HepG2 (cell line): ENCODE measurements at regions not wholly inside any gene's neighbourhood (a gene's known extent, or its start where the extent isn't known, plus 50 kb on each side); places are given as distances from the start of the nearest gene placed in this dataset.
A peak's percentile ranks its signal among the peaks of the same experiment; 100 is the strongest.

ENCODE experiments used
- ATAC-seq: fragments of 200-7000 bp; cut with Tn5 transposase; 3 replicates; pipeline ENCODE4 v1.9.1; 2020; ENCODE audit warnings: mild to moderate bottlenecking, moderate library complexity
- BruUV-seq: library from RNA; stranded (reverse); fragments of 400-500 nt; replicated peaks from 2 replicates; lab custom pipeline; 2021; lab: Mats Ljungman, UMichigan
- CTCF ChIA-PET: fragments of 300-600 bp; formaldehyde crosslinking; extraction: SDS; loops from one replicate; lab custom pipeline; 2021; ENCODE audit warnings: low total read pairs, inconsistent platforms, low intra/inter-chr PET ratio; lab: Yijun Ruan, JAX
- POLR2A ChIA-PET: fragments of 350-600 bp; sonication (Branson Sonifier 250); formaldehyde crosslinking; loops from one replicate; lab custom pipeline; 2020; ENCODE audit warnings: antibody characterized with exemption, inconsistent platforms; lab: Yijun Ruan, JAX
- DNase-seq: peaks from one replicate; pipeline ENCODE4 v3.0.0-alpha.2; 2015; ENCODE audit warnings: low spot score
- FAIRE-seq: peaks from 3 replicates; lab custom pipeline; 2011; peaks lifted over from hg19 to GRCh38; lab: Jason Lieb, UNC
- H2AFZ ChIP-seq: one replicate; pipeline ENCODE4 v1.6.1; 2011; ENCODE audit warnings: low read length, inconsistent platforms
- H3K27ac ChIP-seq: fragments of 300-600 bp; 3 replicates; pipeline ENCODE4 v1.8.0; 2011; ENCODE audit warnings: mixed run types, mild to moderate bottlenecking, mixed read lengths, low read length, inconsistent platforms; ENCODE audit not compliant: insufficient read depth; ENCODE audit errors: extremely low read length
- H3K27me3 ChIP-seq, 2 experiments: fragments of 200-600 bp in 1 of 2; 2 replicates in 1 of 2; 3 replicates in 1 of 2; pipeline versions ENCODE4 v1.6.0 to v1.8.0; 2011; ENCODE audit warnings: low read length in 2 of 2, mild to moderate bottlenecking in 2 of 2, moderate library complexity in 2 of 2, inconsistent platforms in 1 of 2; ENCODE audit not compliant: insufficient read depth in 2 of 2, control insufficient read depth in 1 of 2
- H3K36me3 ChIP-seq, 2 experiments: fragments of 200-600 bp in 1 of 2; replicated peaks in 1 of 2; 2 replicates in 1 of 2; 3 replicates in 1 of 2; pipeline versions ENCODE4 v1.5.1 to v1.8.0; 2011; ENCODE audit warnings: low read length in 2 of 2, inconsistent platforms in 1 of 2; ENCODE audit not compliant: insufficient read depth in 2 of 2, control insufficient read depth in 1 of 2
- H3K4me1 ChIP-seq: 2 replicates; pipeline ENCODE4 v1.5.1; 2012; ENCODE audit warnings: low read length, inconsistent platforms; ENCODE audit not compliant: insufficient read depth
- H3K4me2 ChIP-seq: 2 replicates; pipeline ENCODE4 v1.6.0; 2011; ENCODE audit warnings: low read depth, low read length, inconsistent platforms
- H3K4me3 ChIP-seq, 3 experiments: fragments of 200-600 bp in 1 of 3; sonication (generic), shearing (Covaris generic) in 1 of 3; replicated peaks in 1 of 3; 2 replicates each; pipeline ENCODE4 v1.5.1; 2011 to 2016; ENCODE audit warnings: low read length in 3 of 3, inconsistent platforms in 2 of 3, low read depth in 2 of 3, mild to moderate bottlenecking in 2 of 3, control low read depth in 1 of 3, mixed read lengths in 1 of 3; ENCODE audit not compliant: insufficient read depth in 1 of 3
- H3K79me2 ChIP-seq: one replicate; pipeline ENCODE4 v1.6.1; 2011; ENCODE audit warnings: low read length, inconsistent platforms; ENCODE audit not compliant: insufficient read depth
- H3K9ac ChIP-seq: 2 replicates; pipeline ENCODE4 v1.6.0; 2011; ENCODE audit warnings: mild to moderate bottlenecking, low read depth, low read length, inconsistent platforms; ENCODE audit not compliant: insufficient read depth
- H3K9me3 ChIP-seq: 2 replicates; pipeline ENCODE4 v1.5.1; 2012; ENCODE audit warnings: mild to moderate bottlenecking, low read length
- H4K20me1 ChIP-seq: 2 replicates; pipeline ENCODE4 v1.6.0; 2011; ENCODE audit warnings: inconsistent platforms, mild to moderate bottlenecking, low read length, moderate library complexity; ENCODE audit not compliant: insufficient read depth
- GFI1 ChIP-seq: sonication (generic); formaldehyde crosslinking; IDR thresholded peaks from 2 replicates; pipeline ENCODE4 v1.5.0; 2020; ENCODE audit warnings: missing genetic modification reagents, mild to moderate bottlenecking, borderline replicate concordance
- HNF4A ChIP-seq: sonication (generic); formaldehyde crosslinking; IDR thresholded peaks from 2 replicates; pipeline ENCODE4 v1.4.0; 2020; ENCODE audit warnings: missing genetic modification reagents
- HNF4G ChIP-seq, 2 experiments: sonication (generic) in 1 of 2; formaldehyde crosslinking in 1 of 2; IDR thresholded peaks; 2 replicates each; pipeline versions ENCODE4 v1.4.0 to v1.6.1; 2011 to 2020; ENCODE audit warnings: borderline replicate concordance in 2 of 2, low read depth in 2 of 2, mild to moderate bottlenecking in 2 of 2, low read length in 1 of 2, missing genetic modification reagents in 1 of 2, moderate library complexity in 1 of 2
- HNRNPL ChIP-seq: fragments of 200-400 bp; formaldehyde crosslinking; IDR thresholded peaks from 2 replicates; pipeline ENCODE4 v1.6.1; 2017; ENCODE audit warnings: mild to moderate bottlenecking, low read depth, low read length
- SOX13 ChIP-seq, 3 experiments: fragments of 450-650 bp in 1 of 3; sonication (generic) in 1 of 3; formaldehyde crosslinking in 1 of 3; IDR thresholded peaks in 2 of 3; conservative IDR thresholded peaks in 1 of 3; 2 replicates each; pipeline versions ENCODE4 v1.5.0 to v1.6.1; 2016 to 2020; ENCODE audit warnings: antibody characterized with exemption in 1 of 3, mild to moderate bottlenecking in 1 of 3, missing compliant biosample characterization in 1 of 3, missing genetic modification reagents in 1 of 3, moderate library complexity in 1 of 3
- U2AF1 ChIP-seq: fragments of 200-400 bp; formaldehyde crosslinking; optimal IDR thresholded peaks from 2 replicates; pipeline ENCODE3; 2017; ENCODE audit warnings: mild to moderate bottlenecking, low read depth, low read length
- ZNF563 ChIP-seq: sonication (generic); formaldehyde crosslinking; IDR thresholded peaks from 2 replicates; pipeline ENCODE4 v1.8.0; 2022; ENCODE audit warnings: mild to moderate bottlenecking, moderate library complexity, missing genetic modification reagents
- WGBS: methylation state at CpG from one replicate; pipeline ENCODE4 v1.1.6; 2017; ENCODE audit warnings: low lambda C conversion rate; 5-methylcytosine and 5-hydroxymethylcytosine counted together
- in situ Hi-C: cut with HindIII; loops from 2 replicates; pipeline ENCODE4 v1.10.0; 2017; ENCODE audit warnings: low pct_unique_long_range_greater_than_20kb; ENCODE audit not compliant: extremely low pct_ligation_motif_present
- intact Hi-C: fragments of 100-400 bp; cut with micrococcal nuclease; formaldehyde crosslinking; loops from one replicate; pipeline ENCODE4 v1.10.0; 2022; ENCODE audit not compliant: unreplicated experiment
- TF ChIP-seq, protein P1 (sequence below): sonication (generic); formaldehyde crosslinking; IDR thresholded peaks from 2 replicates; pipeline ENCODE4 v1.4.0; 2020; ENCODE audit warnings: missing genetic modification reagents
- TF ChIP-seq, protein P2 (sequence below): sonication (generic); formaldehyde crosslinking; IDR thresholded peaks from 2 replicates; pipeline ENCODE4 v1.5.0; 2020; ENCODE audit warnings: mild to moderate bottlenecking, low read depth, missing genetic modification reagents, borderline replicate concordance

DNA sequence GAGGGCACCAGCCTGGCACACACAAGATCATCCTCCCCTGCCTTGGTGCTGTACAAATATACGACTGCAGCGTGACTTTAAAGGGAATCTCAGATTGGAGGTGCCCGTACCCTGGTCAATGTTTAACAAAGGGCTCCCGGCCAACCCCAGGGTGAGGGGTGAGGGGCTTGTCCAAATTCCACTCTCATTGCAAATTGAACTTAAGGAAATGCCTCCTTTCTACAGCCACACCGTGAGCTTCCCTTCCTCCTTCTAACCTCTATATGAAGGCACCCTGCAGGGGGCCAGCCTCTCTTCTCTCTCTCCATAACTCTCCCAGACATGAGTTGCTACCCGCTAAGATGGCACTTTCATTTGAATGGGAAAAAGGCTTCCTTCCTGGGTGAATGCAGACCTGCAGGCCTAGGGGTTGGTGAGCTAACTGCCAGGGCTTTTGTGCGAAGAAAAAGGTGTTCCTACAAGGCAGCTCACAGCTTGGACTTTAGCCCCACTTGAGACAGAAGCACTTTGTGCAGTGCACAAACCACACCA, 76.6 kb downstream of the IRF8 start:
- DNase-seq (peak; percentile 14), FAIRE-seq (peak; percentile 62), ATAC-seq (peak; percentile 74)
- no peaks in the 10 kb centered on the region for H3K79me2 ChIP-seq
- H3K27ac ChIP-seq: no peak overlapping the region
- H3K4me2 ChIP-seq: peak overlapping the region; percentile 64
- no peak overlapping the region for H2AFZ ChIP-seq
- BruUV-seq: no TSS peak
- H3K4me3 ChIP-seq: peak overlapping the region in 2 of 3 experiments; percentile 3 to 4; a peak in 1 of 6 replicates
- H3K9ac ChIP-seq: no peak overlapping the region
- ChIA-PET POLR2A (no interaction called here), CTCF (no interaction called here)
- WGBS: 9% methylated on average over 7 of the region's 7 CpGs
- no peaks in the 10 kb centered on the region for H4K20me1 ChIP-seq
- in situ Hi-C loops: no loop called here
- peaks cover 23% of the 10 kb centered on the region for H3K4me1 ChIP-seq
- H3K9me3 ChIP-seq: peaks cover 4% of the 10 kb centered on the region; the same call in 1 of the 2 replicates
- TF ChIP-seq U2AF1 (no peak), HNF4G (IDR thresholded peaks at IDR 0.05; ENCODE audit: borderline replicate concordance, low read depth, low read length) (no peak), HNF4G (CRISPR knock-in tag; IDR thresholded peaks at IDR 0.05; ENCODE audit: borderline replicate concordance, low read depth) (no peak), GFI1 (CRISPR knock-in tag) (0 out of 2 replicates have a peak, but pooled peaks have one; percentile 21), ZNF563 (CRISPR knock-in tag) (0 out of 2 replicates have a peak, but pooled peaks have one; percentile 26), HNRNPL (0 out of 2 replicates have a peak, but pooled peaks have one; percentile 24), HNF4A (CRISPR knock-in tag) (peak; percentile 28), SOX13 (IDR thresholded peaks at IDR 0.05) (no peak), SOX13 (CRISPR knock-in tag; conservative IDR thresholded peaks at IDR 0.05 in 1 of 2, IDR thresholded peaks at IDR 0.05 in 1 of 2) (no peak)
- TF ChIP-seq, protein P1, sequence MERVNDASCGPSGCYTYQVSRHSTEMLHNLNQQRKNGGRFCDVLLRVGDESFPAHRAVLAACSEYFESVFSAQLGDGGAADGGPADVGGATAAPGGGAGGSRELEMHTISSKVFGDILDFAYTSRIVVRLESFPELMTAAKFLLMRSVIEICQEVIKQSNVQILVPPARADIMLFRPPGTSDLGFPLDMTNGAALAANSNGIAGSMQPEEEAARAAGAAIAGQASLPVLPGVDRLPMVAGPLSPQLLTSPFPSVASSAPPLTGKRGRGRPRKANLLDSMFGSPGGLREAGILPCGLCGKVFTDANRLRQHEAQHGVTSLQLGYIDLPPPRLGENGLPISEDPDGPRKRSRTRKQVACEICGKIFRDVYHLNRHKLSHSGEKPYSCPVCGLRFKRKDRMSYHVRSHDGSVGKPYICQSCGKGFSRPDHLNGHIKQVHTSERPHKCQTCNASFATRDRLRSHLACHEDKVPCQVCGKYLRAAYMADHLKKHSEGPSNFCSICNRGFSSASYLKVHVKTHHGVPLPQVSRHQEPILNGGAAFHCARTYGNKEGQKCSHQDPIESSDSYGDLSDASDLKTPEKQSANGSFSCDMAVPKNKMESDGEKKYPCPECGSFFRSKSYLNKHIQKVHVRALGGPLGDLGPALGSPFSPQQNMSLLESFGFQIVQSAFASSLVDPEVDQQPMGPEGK: 0 out of 2 replicates have a peak, but pooled peaks have one; percentile 14
- TF ChIP-seq, protein P2, sequence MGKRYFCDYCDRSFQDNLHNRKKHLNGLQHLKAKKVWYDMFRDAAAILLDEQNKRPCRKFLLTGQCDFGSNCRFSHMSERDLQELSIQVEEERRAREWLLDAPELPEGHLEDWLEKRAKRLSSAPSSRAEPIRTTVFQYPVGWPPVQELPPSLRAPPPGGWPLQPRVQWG (CRISPR knock-in tag): no peak
- intact Hi-C loops: no loop called here
- no peaks in the 10 kb centered on the region; a peak in 2 of 5 replicates for H3K27me3 ChIP-seq
- H3K36me3 ChIP-seq: no peaks in the 10 kb centered on the region
